ENCODE measurements at regions not wholly inside any gene's neighbourhood (a gene's known extent, or its start where the extent isn't known, plus 50 kb on each side); places are given as distances from the start of the nearest gene placed in this dataset.

DNA sequence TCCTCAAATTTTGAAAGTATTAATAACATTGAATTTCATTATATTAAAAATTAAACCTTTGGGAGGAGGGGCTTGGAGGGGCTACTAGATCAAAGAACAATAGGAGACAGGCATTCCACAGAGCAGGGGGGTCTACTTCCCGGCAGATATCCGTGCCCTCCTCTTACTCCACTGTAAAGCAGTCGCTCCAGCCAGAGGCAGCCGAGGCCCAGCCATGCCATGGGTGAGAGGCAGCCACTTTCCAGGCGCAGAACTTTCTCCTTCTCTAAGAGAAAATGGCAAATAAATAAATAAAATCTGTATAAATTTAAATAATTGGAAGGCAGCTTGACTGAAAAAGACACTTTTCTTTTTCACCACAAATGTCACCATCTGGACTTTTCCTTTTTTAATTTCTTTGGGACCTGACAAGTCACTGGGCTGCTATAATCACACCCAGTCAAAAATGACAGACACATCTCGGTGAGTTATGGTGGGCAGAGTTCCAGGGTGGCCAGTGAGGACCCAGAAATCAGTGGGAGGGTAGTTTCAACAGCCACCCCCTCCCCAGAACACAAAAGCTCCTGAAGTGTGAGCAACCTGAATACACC is 302.2 kb upstream of the SMARCA2 start:
- TF ChIP-seq SUZ12 (IDR thresholded peaks at IDR 0.05; ENCODE audit: extremely low read depth, insufficient read depth, insufficient read length) (no peak), ZNF274 (IDR thresholded peaks at IDR 0.05; ENCODE audit: low read depth, low read length) (no peak), YY1 (IDR thresholded peaks at IDR 0.05; ENCODE audit: insufficient read depth, insufficient read length) (no peak)

All from NT2/D1 (cell line).